Activated naive CD8-positive, alpha-beta T cell treated with anti-CD3 and anti-CD28 coated beads, Interleukin-2, amount 50 U/mL, for 24 hours (primary cell): ENCODE measurements at regions not wholly inside any gene's neighbourhood (a gene's known extent, or its start where the extent isn't known, plus 50 kb on each side); places are given as distances from the start of the nearest gene placed in this dataset.
"Not testable (repeated sequence)": the region's sequence is repeated elsewhere in the genome, so short reads cannot be mapped to it uniquely, and the experiment has no call there.

Experiments
- ATAC-seq: fragments of 150-1000 bp; cut with Tn5 transposase; one replicate; pipeline ENCODE4 v1.10.0; 2021
- DNase-seq: peaks from one replicate; pipeline ENCODE4 v3.0.0; 2021
- H3K27ac Mint-ChIP-seq: one replicate; pipeline ENCODE4 v1.8.0; 2021; ENCODE audit warnings: mild to moderate bottlenecking, mixed read lengths
- H3K27me3 Mint-ChIP-seq: one replicate; pipeline ENCODE4 v1.8.0; 2021; ENCODE audit warnings: mixed read lengths
- H3K36me3 Mint-ChIP-seq: one replicate; pipeline ENCODE4 v1.8.0; 2021; ENCODE audit warnings: low read depth, mixed read lengths
- H3K4me1 Mint-ChIP-seq: one replicate; pipeline ENCODE4 v1.8.0; 2021; ENCODE audit warnings: mixed read lengths
- H3K4me3 Mint-ChIP-seq: one replicate; pipeline ENCODE4 v1.8.0; 2021; ENCODE audit warnings: mild to moderate bottlenecking, moderate library complexity, mixed read lengths
- H3K9me3 Mint-ChIP-seq: one replicate; pipeline ENCODE4 v1.8.0; 2021; ENCODE audit warnings: mixed read lengths

DNA sequence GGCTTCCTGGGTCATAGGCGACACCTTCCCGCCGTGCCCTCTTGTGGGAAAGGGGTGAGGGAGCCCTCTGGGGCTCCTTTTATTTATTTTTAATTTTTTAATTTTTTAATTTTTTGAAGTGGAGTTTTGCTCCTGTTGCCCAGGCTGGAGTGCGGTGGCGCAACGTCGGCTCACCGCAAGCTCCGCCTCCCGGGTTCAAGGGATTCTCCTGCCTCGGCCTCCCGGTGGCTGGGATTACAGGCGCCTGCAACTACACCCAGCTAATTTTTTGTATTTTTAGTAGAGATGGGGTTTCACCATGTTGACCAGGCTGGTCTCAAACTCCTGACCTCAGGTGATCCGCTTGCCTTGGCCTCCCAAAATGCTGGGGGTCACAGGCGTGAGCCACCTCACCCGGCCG, 49.9 kb upstream of the ELFN1 start:
- H3K36me3 Mint-ChIP-seq, H3K27me3 Mint-ChIP-seq, H3K9me3 Mint-ChIP-seq, ATAC-seq, H3K27ac Mint-ChIP-seq, H3K4me3 Mint-ChIP-seq, H3K4me1 Mint-ChIP-seq, DNase-seq: not testable (repeated sequence)

- ATAC-seq (peak; percentile 24), DNase-seq (no peak)
- no peak overlapping the region for H3K4me3 Mint-ChIP-seq
- H3K4me1 Mint-ChIP-seq = no peaks in the 10 kb centered on the region
- no peaks in the 10 kb centered on the region for H3K36me3 Mint-ChIP-seq
- H3K27ac Mint-ChIP-seq = no peak overlapping the region
- no peaks in the 10 kb centered on the region for H3K9me3 Mint-ChIP-seq
- peaks cover 2% of the 10 kb centered on the region for H3K27me3 Mint-ChIP-seq
Measured at GRCh38 chr7:1619152-1620079, 49.6 kb upstream of the PSMG3 start.
